Pancreas (tissue), 10 donors: ENCODE measurements at regions not wholly inside any gene's neighbourhood (a gene's known extent, or its start where the extent isn't known, plus 50 kb on each side); places are given as distances from the start of the nearest gene placed in this dataset.
A peak's percentile ranks its signal among the peaks of the same experiment; 100 is the strongest.

Source experiments
- ATAC-seq, 4 donors: fragments of 200-7000 bp; cut with Tn5 transposase; one replicate each; pipeline versions ENCODE4 v1.8.0 to v1.9.1; 2020; ENCODE audit warnings: mild to moderate bottlenecking in 4 of 4, moderate library complexity in 4 of 4
- DNase-seq, 6 donors: peaks; one replicate each; pipeline ENCODE4 v3.0.0-alpha.2; 2020
- FAIRE-seq: peaks from 2 replicates; lab custom pipeline; 2012; peaks lifted over from hg19 to GRCh38; lab: Jason Lieb, UNC
- H3K27ac ChIP-seq, 4 donors: fragments of 200-600 bp; sonication (generic); 1 replicate in 3 of 4; 2 replicates in 1 of 4; pipeline versions ENCODE4 v1.5.0 to v1.8.0; 2020
- H3K27me3 ChIP-seq, 4 donors: fragments of 200-600 bp; one replicate each; pipeline ENCODE4 v1.8.0; 2021
- H3K36me3 ChIP-seq, 3 donors: fragments of 200-600 bp; sonication (generic) in 1 of 3; one replicate each; pipeline versions ENCODE4 v1.5.0 to v1.8.0; 2020 to 2021
- H3K4me1 ChIP-seq, 3 donors: fragments of 200-600 bp; one replicate each; pipeline ENCODE4 v1.8.0; 2021
- H3K4me3 ChIP-seq, 4 donors: fragments of 200-600 bp; sonication (generic) in 2 of 4; one replicate each; pipeline versions ENCODE4 v1.5.0 to v1.8.0; 2020 to 2021
- H3K9me3 ChIP-seq, 4 donors: fragments of 200-600 bp; one replicate each; pipeline ENCODE4 v1.8.0; 2021
- CTCF ChIP-seq, 4 donors: fragments of 200-600 bp; sonication (generic) in 3 of 4; IDR thresholded peaks; one replicate each; pipeline versions ENCODE4 v1.5.0 to v1.8.0; 2021; ENCODE audit warnings: antibody characterized with exemption in 4 of 4
- WGBS, 2 donors: extraction: QIAGEN DNeasy Blood & Tissue Kit; methylation state at CpG; one replicate each; pipeline ENCODE4 v1.1.7; 2013; 5-methylcytosine and 5-hydroxymethylcytosine counted together
- intact Hi-C, 3 donors: fragments of 100-400 bp; cut with DNase I; formaldehyde crosslinking; loops; one replicate each; pipeline versions ENCODE4 v1.11.1 to v1.14.2; 2022
- donor health status: healthy with polysubstance abuse.
- donor health status: DM: no; HTN: no; CAD: no; lungs with moderate emphysema.
- donor health status: DM: no; HTN: no; CAD: no.
- donor health status: control.
- donor health status: control.
- donor health status: Bipolar disorder and iron deficiency.
- donor health status: DM: yes; HTN: yes; CAD: no.
- donor health status: DM: no; HTN: no; CAD: no.
- donor health status: DM: no; HTN: no; CAD: no.
- donor health status: DM: yes; HTN: yes; CAD: no.

- TF ChIP-seq CTCF (IDR thresholded peaks at IDR 0.05): no peak
- DNase-seq: no peak
- no peak overlapping the region for H3K4me3 ChIP-seq
- ATAC-seq: peak in 3 of 4 donors; percentile 35 to 53 (median 40)
- intact Hi-C loops: no loop called here
- no peaks in the 10 kb centered on the region for H3K36me3 ChIP-seq
- 68 to 76% methylated on average over 4 of the region's 4 CpGs for WGBS, 2 donors
- no peaks in the 10 kb centered on the region for H3K27me3 ChIP-seq
- peaks cover 0 to 12% (median 0%) of the 10 kb centered on the region in 3 donors for H3K4me1 ChIP-seq
- peak overlapping the region in 2 of 4 donors; percentile 6 to 40 for H3K27ac ChIP-seq
- no peaks in the 10 kb centered on the region for H3K9me3 ChIP-seq
- no peak for FAIRE-seq
These were observed 271.2 kb downstream of the ADRA2A start for GRCh38 chr10:111348076-111348475.

GRCh38 chr10:111354859-111355258, 278.0 kb downstream of the ADRA2A start:
- 96% methylated on average over 1 of the region's 1 CpG for WGBS, 2 donors
- H3K4me3 ChIP-seq: no peak overlapping the region
- no peaks in the 10 kb centered on the region for H3K27me3 ChIP-seq
- FAIRE-seq (no peak), DNase-seq (no peak), ATAC-seq (no peak)
- TF ChIP-seq CTCF (IDR thresholded peaks at IDR 0.05): no peak
- intact Hi-C loops: no loop called here
- H3K36me3 ChIP-seq: no peaks in the 10 kb centered on the region
- H3K9me3 ChIP-seq: no peaks in the 10 kb centered on the region
- H3K27ac ChIP-seq: no peak overlapping the region
- no peaks in the 10 kb centered on the region for H3K4me1 ChIP-seq

GRCh38 chr10:111356571-111356970, 279.7 kb downstream of the ADRA2A start:
- ATAC-seq: no peak
- TF ChIP-seq CTCF (IDR thresholded peaks at IDR 0.05): no peak
- no peak for FAIRE-seq
- H3K27me3 ChIP-seq: no peaks in the 10 kb centered on the region
- intact Hi-C loops: no loop called here
- H3K36me3 ChIP-seq: no peaks in the 10 kb centered on the region
- 59 to 60% methylated on average over 3 of the region's 3 CpGs for WGBS, 2 donors
- no peaks in the 10 kb centered on the region for H3K9me3 ChIP-seq
- DNase-seq: no peak
- no peak overlapping the region for H3K4me3 ChIP-seq
- H3K27ac ChIP-seq: no peak overlapping the region
- H3K4me1 ChIP-seq: no peaks in the 10 kb centered on the region

GRCh38 chr10:111357859-111358258, 281.0 kb downstream of the ADRA2A start:
- ATAC-seq (no peak), FAIRE-seq (no peak), DNase-seq (no peak)
- Histone ChIP-seq H3K9me3 (no peaks in the 10 kb centered on the region), H3K27me3 (no peaks in the 10 kb centered on the region), H3K4me3 (no peak overlapping the region), H3K36me3 (no peaks in the 10 kb centered on the region), H3K27ac (no peak overlapping the region), H3K4me1 (no peaks in the 10 kb centered on the region)
- TF ChIP-seq CTCF (IDR thresholded peaks at IDR 0.05): no peak
- intact Hi-C loops: no loop called here
- WGBS, 2 donors: 45 to 64% methylated on average over 1 of the region's 1 CpG

- Histone ChIP-seq H3K4me1 (no peaks in the 10 kb centered on the region), H3K27ac (no peak overlapping the region), H3K36me3 (no peaks in the 10 kb centered on the region), H3K27me3 (no peaks in the 10 kb centered on the region), H3K9me3 (no peaks in the 10 kb centered on the region), H3K4me3 (no peak overlapping the region)
- TF ChIP-seq CTCF (IDR thresholded peaks at IDR 0.05): peak; percentile 10 to 56 (median 46)
- FAIRE-seq (no peak), ATAC-seq (peak; percentile 95 to 100 (median 99)), DNase-seq (peak in 5 of 6 donors; percentile 23 to 69 (median 37))
- intact Hi-C loops: loop anchor here in 2 of 3 donors (10.0 kb wide), 1 partner anchor 286 kb away; the partner anchor contains the start of gene ADRA2A (in 2 of the 2)
- WGBS, 2 donors: 10 to 11% methylated on average over 5 of the region's 5 CpGs
These were observed 283.6 kb downstream of the ADRA2A start for GRCh38 chr10:111360260-111360925.
